Hepatocyte (in vitro differentiated cells): ENCODE measurements at regions not wholly inside any gene's neighbourhood (a gene's known extent, or its start where the extent isn't known, plus 50 kb on each side); places are given as distances from the start of the nearest gene placed in this dataset.

Experiments used
- CTCF ChIP-seq: fragments of 200-600 bp; sonication (generic); IDR thresholded peaks from 2 replicates; pipeline ENCODE4 v1.5.1; 2016; ENCODE audit warnings: antibody characterized with exemption, mild to moderate bottlenecking; ENCODE audit not compliant: poor library complexity
- EZH2 ChIP-seq: fragments of 200-600 bp; sonication (generic); IDR thresholded peaks from 2 replicates; pipeline ENCODE4 v1.6.1; 2016; ENCODE audit warnings: antibody characterized with exemption, mild to moderate bottlenecking, borderline replicate concordance

- TF ChIP-seq CTCF = peak; percentile 63
- no peak for TF ChIP-seq EZH2
Observed at GRCh38 chr15:98518823-98519561, 129.3 kb upstream of the IGF1R start.
